HepG2 (cell line): ENCODE measurements at regions not wholly inside any gene's neighbourhood (a gene's known extent, or its start where the extent isn't known, plus 50 kb on each side); places are given as distances from the start of the nearest gene placed in this dataset.

ENCODE experiments used
- AHR ChIP-seq: IDR thresholded peaks from 2 replicates; pipeline ENCODE4 v1.6.1; 2018; ENCODE audit warnings: missing genetic modification reagents, missing compliant biosample characterization
- ARHGAP35 ChIP-seq: sonication (generic); formaldehyde crosslinking; IDR thresholded peaks from 2 replicates; pipeline ENCODE4 v1.9.0; 2022; ENCODE audit warnings: mild to moderate bottlenecking, inconsistent platforms, moderate library complexity, missing genetic modification reagents, borderline replicate concordance
- ARID2 ChIP-seq: sonication (generic); formaldehyde crosslinking; IDR thresholded peaks from 2 replicates; pipeline ENCODE4 v1.8.1; 2022; ENCODE audit warnings: mild to moderate bottlenecking, missing genetic modification reagents, borderline replicate concordance
- CEBPG ChIP-seq: IDR thresholded peaks from 2 replicates; pipeline ENCODE4 v1.6.1; 2016
- FLYWCH1 ChIP-seq: sonication (generic); formaldehyde crosslinking; IDR thresholded peaks from 2 replicates; pipeline ENCODE4 v1.8.1; 2023; ENCODE audit warnings: mild to moderate bottlenecking, missing genetic modification reagents
- GATA4 ChIP-seq: sonication (generic); IDR thresholded peaks from 2 replicates; pipeline ENCODE4 v1.6.1; 2016; ENCODE audit warnings: antibody characterized with exemption, low read depth, borderline replicate concordance
- KDM5A ChIP-seq: fragments of 200-600 bp; sonication (generic); IDR thresholded peaks from 2 replicates; pipeline ENCODE4 v1.7.0; 2018; ENCODE audit warnings: antibody characterized with exemption, mild to moderate bottlenecking, low read length, borderline replicate concordance
- MTF1 ChIP-seq: sonication (generic); formaldehyde crosslinking; IDR thresholded peaks from 2 replicates; pipeline ENCODE4 v1.5.0; 2020; ENCODE audit warnings: missing genetic modification reagents
- MZF1 ChIP-seq: sonication (generic); formaldehyde crosslinking; IDR thresholded peaks from 2 replicates; pipeline ENCODE4 v1.8.1; 2023; ENCODE audit warnings: mild to moderate bottlenecking, missing genetic modification reagents, borderline replicate concordance
- NFKBIZ ChIP-seq: IDR thresholded peaks from 2 replicates; pipeline ENCODE4 v1.6.1; 2018; ENCODE audit warnings: missing genetic modification reagents, missing compliant biosample characterization
- NR1H2 ChIP-seq: sonication (generic); formaldehyde crosslinking; IDR thresholded peaks from 2 replicates; pipeline ENCODE4 v1.8.1; 2022; ENCODE audit warnings: low read depth, missing genetic modification reagents, borderline replicate concordance
- NR2F6 ChIP-seq, 2 experiments: IDR thresholded peaks; 2 replicates each; pipeline ENCODE4 v1.6.1; 2016; ENCODE audit warnings: antibody characterized with exemption in 1 of 2, mild to moderate bottlenecking in 1 of 2
- TAF1 ChIP-seq: sonication (generic); formaldehyde crosslinking; IDR thresholded peaks from 2 replicates; pipeline ENCODE4 v1.4.0; 2020; ENCODE audit warnings: missing genetic modification reagents
- ZNF124 ChIP-seq: sonication (generic); formaldehyde crosslinking; IDR thresholded peaks from 2 replicates; pipeline ENCODE4 v1.4.0; 2020; ENCODE audit warnings: missing genetic modification reagents
- ZNF136 ChIP-seq: sonication (generic); formaldehyde crosslinking; IDR thresholded peaks from 2 replicates; pipeline ENCODE4 v1.8.1; 2022; ENCODE audit warnings: low read depth, mild to moderate bottlenecking, moderate library complexity, missing genetic modification reagents
- ZNF180 ChIP-seq: sonication (generic); formaldehyde crosslinking; IDR thresholded peaks from 2 replicates; pipeline ENCODE4 v1.4.0; 2020; ENCODE audit warnings: low read depth, missing genetic modification reagents, borderline replicate concordance
- ZNF350 ChIP-seq: sonication (generic); formaldehyde crosslinking; IDR thresholded peaks from 2 replicates; pipeline ENCODE4 v1.4.0; 2020; ENCODE audit warnings: mild to moderate bottlenecking, low read depth, missing genetic modification reagents, borderline replicate concordance
- ZNF446 ChIP-seq: sonication (generic); formaldehyde crosslinking; IDR thresholded peaks from 2 replicates; pipeline ENCODE4 v1.5.0; 2020; ENCODE audit warnings: mild to moderate bottlenecking, missing genetic modification reagents
- ZNF543 ChIP-seq: sonication (generic); formaldehyde crosslinking; IDR thresholded peaks from 2 replicates; pipeline ENCODE4 v1.4.0; 2020; ENCODE audit warnings: mild to moderate bottlenecking, missing genetic modification reagents
- ZNF552 ChIP-seq: sonication (generic); formaldehyde crosslinking; IDR thresholded peaks from 2 replicates; pipeline ENCODE4 v1.9.0; 2022; ENCODE audit warnings: missing genetic modification reagents, mild to moderate bottlenecking, borderline replicate concordance
- ZNF556 ChIP-seq: sonication (generic); formaldehyde crosslinking; IDR thresholded peaks from 2 replicates; pipeline ENCODE4 v1.4.0; 2020; ENCODE audit warnings: mild to moderate bottlenecking, missing genetic modification reagents, borderline replicate concordance
- ZNF563 ChIP-seq: sonication (generic); formaldehyde crosslinking; IDR thresholded peaks from 2 replicates; pipeline ENCODE4 v1.8.0; 2022; ENCODE audit warnings: mild to moderate bottlenecking, moderate library complexity, missing genetic modification reagents
- ZNF589 ChIP-seq: sonication (generic); formaldehyde crosslinking; conservative IDR thresholded peaks from 2 replicates; pipeline ENCODE4 v1.8.0; 2022; ENCODE audit warnings: mild to moderate bottlenecking, moderate library complexity, missing genetic modification reagents
- ZNF678 ChIP-seq: sonication (generic); formaldehyde crosslinking; IDR thresholded peaks from 2 replicates; pipeline ENCODE4 v1.4.0; 2020; ENCODE audit warnings: mild to moderate bottlenecking, missing genetic modification reagents
- TF ChIP-seq, protein P1 (sequence below): IDR thresholded peaks from 2 replicates; pipeline ENCODE4 v1.6.1; 2016
- TF ChIP-seq, protein P2 (sequence below): sonication (generic); formaldehyde crosslinking; IDR thresholded peaks from 2 replicates; pipeline ENCODE4 v1.4.0; 2020; ENCODE audit warnings: missing genetic modification reagents, borderline replicate concordance
- TF ChIP-seq, protein P3 (sequence below): sonication (generic); formaldehyde crosslinking; IDR thresholded peaks from 2 replicates; pipeline ENCODE4 v1.4.0; 2020; ENCODE audit warnings: mild to moderate bottlenecking, missing genetic modification reagents, borderline replicate concordance

DNA sequence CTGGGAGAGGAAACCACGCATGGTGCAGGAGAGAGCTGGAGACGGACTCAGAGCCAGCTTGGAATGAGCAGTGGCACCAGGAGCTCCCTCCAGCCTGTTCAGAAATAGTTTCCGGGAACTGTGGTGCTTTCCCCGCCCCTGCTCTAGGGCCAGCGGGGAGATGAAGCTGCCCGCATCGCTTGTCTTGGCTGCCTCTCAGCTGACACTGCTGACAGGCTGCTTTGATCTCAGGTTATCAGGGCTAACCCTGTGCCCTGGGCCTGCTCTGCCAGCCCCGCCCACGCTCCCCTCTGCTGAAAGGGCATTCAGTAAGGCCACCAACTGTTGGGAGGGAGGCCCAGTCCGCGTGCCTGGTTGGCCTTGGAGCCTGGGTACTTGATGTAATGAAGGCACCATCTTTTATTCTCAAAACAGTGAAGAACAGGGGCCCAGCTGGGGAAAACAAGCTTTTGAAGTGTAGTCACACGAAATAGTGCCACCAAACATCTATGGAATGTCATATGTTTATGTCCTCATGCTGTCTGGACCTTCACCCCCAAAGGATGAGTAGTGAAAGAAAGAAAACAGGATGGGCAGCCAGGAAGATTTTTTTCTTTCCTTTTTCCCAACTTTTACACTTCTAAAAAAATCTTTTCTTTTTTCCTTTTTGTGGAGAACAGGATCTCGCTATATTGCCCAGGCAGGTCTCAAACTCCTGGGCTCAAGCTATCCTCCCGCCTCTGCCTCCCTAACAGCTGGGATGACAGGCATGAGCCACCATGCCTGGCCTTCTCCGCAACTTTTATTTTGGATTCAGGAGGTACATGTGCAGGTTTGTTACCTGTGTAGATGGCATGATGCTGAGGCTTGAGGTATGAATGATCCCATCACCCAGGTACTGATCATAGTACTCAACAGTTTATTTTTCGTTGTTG, 115.9 kb upstream of the TBX3 start (continued):
- TF ChIP-seq KDM5A (no peak), MTF1 (CRISPR knock-in tag) (no peak), ZNF350 (CRISPR knock-in tag) (peak; percentile 99), GATA4 (peak; percentile 99), ZNF563 (CRISPR knock-in tag) (no peak), ZNF543 (CRISPR knock-in tag) (peak; percentile 97), ZNF446 (CRISPR knock-in tag) (no peak), ARID2 (CRISPR knock-in tag) (no peak), FLYWCH1 (CRISPR knock-in tag) (0 out of 2 replicates have a peak, but pooled peaks have one; percentile 31), NFKBIZ (CRISPR knock-in tag) (peak; percentile 96; the same call in 1 of the 2 replicates), ZNF678 (0 out of 2 replicates have a peak, but pooled peaks have one; percentile 71), MZF1 (CRISPR knock-in tag) (no peak), AHR (CRISPR knock-in tag) (peak; percentile 95), ZNF589 (CRISPR knock-in tag) (peak; percentile 86), ZNF552 (CRISPR knock-in tag) (peak; percentile 87; the same call in 1 of the 2 replicates), ARHGAP35 (peak; percentile 65; the same call in 1 of the 2 replicates), ZNF556 (peak; percentile 66), NR1H2 (CRISPR knock-in tag) (no peak), ZNF180 (CRISPR knock-in tag) (no peak), TAF1 (CRISPR knock-in tag) (peak; percentile 62; the same call in 1 of the 2 replicates), CEBPG (CRISPR knock-in tag) (peak; percentile 70), ZNF136 (peak; percentile 94), NR2F6 (IDR thresholded peaks at IDR 0.05) (peak; percentile 100), NR2F6 (CRISPR knock-in tag; IDR thresholded peaks at IDR 0.05) (peak; percentile 100), ZNF124 (CRISPR knock-in tag) (peak; percentile 84)
- TF ChIP-seq, protein P1, sequence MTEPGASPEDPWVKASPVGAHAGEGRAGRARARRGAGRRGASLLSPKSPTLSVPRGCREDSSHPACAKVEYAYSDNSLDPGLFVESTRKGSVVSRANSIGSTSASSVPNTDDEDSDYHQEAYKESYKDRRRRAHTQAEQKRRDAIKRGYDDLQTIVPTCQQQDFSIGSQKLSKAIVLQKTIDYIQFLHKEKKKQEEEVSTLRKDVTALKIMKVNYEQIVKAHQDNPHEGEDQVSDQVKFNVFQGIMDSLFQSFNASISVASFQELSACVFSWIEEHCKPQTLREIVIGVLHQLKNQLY (CRISPR knock-in tag): peak; percentile 94
- TF ChIP-seq, protein P2, sequence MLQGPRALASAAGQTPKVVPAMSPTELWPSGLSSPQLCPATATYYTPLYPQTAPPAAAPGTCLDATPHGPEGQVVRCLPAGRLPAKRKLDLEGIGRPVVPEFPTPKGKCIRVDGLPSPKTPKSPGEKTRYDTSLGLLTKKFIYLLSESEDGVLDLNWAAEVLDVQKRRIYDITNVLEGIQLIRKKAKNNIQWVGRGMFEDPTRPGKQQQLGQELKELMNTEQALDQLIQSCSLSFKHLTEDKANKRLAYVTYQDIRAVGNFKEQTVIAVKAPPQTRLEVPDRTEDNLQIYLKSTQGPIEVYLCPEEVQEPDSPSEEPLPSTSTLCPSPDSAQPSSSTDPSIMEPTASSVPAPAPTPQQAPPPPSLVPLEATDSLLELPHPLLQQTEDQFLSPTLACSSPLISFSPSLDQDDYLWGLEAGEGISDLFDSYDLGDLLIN (CRISPR knock-in tag): no peak
- TF ChIP-seq, protein P3, sequence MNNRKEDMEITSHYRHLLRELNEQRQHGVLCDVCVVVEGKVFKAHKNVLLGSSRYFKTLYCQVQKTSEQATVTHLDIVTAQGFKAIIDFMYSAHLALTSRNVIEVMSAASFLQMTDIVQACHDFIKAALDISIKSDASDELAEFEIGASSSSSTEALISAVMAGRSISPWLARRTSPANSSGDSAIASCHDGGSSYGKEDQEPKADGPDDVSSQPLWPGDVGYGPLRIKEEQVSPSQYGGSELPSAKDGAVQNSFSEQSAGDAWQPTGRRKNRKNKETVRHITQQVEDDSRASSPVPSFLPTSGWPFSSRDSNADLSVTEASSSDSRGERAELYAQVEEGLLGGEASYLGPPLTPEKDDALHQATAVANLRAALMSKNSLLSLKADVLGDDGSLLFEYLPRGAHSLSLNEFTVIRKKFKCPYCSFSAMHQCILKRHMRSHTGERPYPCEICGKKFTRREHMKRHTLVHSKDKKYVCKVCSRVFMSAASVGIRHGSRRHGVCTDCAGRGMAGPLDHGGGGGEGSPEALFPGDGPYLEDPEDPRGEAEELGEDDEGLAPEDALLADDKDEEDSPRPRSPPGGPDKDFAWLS (CRISPR knock-in tag): no peak
